GM19395 (cell line): ENCODE measurements at regions not wholly inside any gene's neighbourhood (a gene's known extent, or its start where the extent isn't known, plus 50 kb on each side); places are given as distances from the start of the nearest gene placed in this dataset.

Source experiments
- ATAC-seq: cut with Tn5 transposase; IDR thresholded peaks from one replicate; pipeline ENCODE4 v1.9.1; 2021; ENCODE audit warnings: mild to moderate bottlenecking, moderate library complexity; ENCODE audit not compliant: unreplicated experiment

DNA sequence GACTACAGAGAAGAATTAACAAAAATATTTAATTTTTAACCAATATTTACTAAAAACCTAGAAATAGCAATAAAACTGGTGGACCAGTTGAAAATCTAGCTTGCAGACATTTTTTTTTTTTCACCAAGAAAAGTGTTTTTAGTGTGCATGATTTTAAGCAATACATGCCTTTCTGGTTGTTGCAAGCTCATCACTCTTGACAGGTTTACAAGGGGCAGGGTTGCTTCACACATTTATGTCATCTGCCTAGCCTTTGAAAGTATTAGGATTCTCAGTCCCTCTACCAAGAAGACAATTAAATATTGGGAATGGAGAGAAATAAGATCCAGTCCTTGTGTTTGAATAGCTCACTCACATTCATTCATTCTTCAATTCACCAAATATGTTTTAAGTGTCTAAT lies 53.8 kb upstream of the LYPLAL1 start:
- no peak for ATAC-seq

DNA sequence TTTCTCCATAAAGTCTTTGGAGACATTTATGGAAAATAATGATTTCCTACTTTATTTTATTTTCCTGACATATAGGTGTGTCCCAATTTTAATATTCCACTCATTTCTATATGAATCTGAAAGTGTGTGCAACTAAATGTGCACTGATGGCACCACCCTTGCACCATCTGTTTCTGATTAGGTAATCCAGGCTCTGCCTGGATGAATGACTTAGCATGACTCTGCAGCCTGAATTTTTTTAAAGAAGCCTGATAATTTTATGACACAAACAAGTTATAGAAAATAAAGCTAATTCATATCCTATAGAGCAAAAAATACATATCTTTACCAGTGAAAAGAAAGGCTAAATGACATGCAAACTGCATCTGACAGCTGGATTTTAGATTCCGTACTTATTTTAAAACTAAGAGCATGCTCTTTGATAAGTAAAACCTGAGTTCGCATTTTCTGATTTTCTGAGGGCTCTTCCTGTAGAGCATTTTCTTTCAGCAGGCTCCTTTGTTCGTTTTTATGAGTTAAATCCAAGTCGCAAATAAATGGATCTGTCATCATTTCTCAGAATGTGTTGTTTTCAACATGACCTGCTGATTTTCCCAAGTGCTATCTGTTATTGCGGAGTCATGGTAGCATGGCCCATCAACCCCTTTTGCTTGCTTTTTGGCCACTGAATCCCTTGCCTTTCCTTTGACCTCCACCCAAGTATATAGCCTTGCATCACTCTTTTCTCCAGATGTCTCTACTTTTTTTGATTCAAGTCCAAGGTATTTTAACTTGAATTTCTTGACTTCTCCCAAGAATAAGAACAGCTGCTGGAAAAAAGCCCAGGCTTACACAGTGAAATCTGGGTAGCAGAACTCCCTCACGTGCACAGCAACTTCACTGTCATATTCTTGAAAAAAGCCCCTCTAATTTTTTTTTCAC lies 52.8 kb upstream of the LYPLAL1 start:
- ATAC-seq = no peak

DNA sequence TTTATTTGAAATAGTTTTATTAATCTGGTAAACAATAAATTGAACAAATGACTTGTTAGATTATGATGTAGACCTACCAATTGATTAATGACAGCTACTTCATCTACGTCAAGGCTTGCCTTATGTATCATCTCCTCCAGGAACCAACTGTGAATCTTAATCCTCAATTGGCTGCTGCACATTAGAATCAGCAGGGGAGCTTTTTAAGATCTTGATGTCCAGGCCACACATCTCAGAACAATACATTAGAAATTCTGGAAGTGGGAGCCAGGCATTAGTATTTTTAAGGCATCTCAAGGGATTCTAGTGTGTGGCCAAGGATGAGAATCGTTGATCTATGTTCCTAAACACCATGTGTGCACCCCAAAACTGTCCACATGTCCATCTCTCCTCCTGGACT lies 52.0 kb upstream of the LYPLAL1 start:
- no peak for ATAC-seq

DNA sequence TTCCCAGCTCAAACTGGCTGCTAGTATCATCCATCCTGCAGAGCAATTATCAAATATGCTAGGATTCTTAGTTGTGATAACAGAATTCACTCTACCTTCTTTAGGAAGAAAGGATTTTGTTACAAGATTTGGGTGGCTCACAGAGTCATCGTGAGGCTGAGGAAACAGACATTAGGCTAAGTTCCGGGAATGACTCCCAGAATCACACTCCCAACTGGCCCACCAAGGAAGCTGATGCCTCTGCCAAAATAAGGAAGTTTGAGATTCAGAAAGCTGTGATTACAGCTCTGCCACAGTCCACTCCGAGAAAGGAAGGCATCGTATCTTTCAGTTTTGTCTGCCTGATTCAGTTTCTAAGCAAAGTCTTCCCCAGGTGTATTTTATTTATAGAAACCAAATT lies 50.6 kb upstream of the LYPLAL1 start:
- ATAC-seq = no peak
